K562 (cell line): ENCODE measurements at regions not wholly inside any gene's neighbourhood (a gene's known extent, or its start where the extent isn't known, plus 50 kb on each side); places are given as distances from the start of the nearest gene placed in this dataset.

Experiments used
- ATAC-seq: fragments of 200-7000 bp; cut with Tn5 transposase; 3 replicates; pipeline ENCODE4 v1.9.1; 2020; ENCODE audit warnings: moderate library complexity
- BruUV-seq: library from RNA; stranded (reverse); fragments of 400-500 nt; replicated peaks from 2 replicates; lab custom pipeline; 2021; lab: Mats Ljungman, UMichigan
- CTCF ChIA-PET: fragments of 300-600 bp; formaldehyde crosslinking; extraction: SDS; loops from one replicate; lab custom pipeline; 2021; ENCODE audit warnings: low intra/inter-chr PET ratio; lab: Yijun Ruan, JAX
- POLR2A ChIA-PET: fragments of 300-600, 350-650 bp; sonication (Branson Sonifier 250); formaldehyde crosslinking; extraction: SDS; loops from one replicate; lab custom pipeline; 2021; ENCODE audit warnings: antibody characterized with exemption, inconsistent platforms; lab: Yijun Ruan, JAX
- DNase-seq, 4 experiments: peaks; one replicate each; pipeline versions ENCODE4 v3.0.0 to v3.0.0-alpha.2; 2011 to 2018; ENCODE audit warnings: low spot score in 3 of 4, mixed read lengths in 3 of 4; ENCODE audit errors: extremely low read depth in 1 of 4
- FAIRE-seq: peaks from 2 replicates; lab custom pipeline; 2011; peaks lifted over from hg19 to GRCh38; lab: Jason Lieb, UNC
- H2AFZ ChIP-seq: 2 replicates; pipeline ENCODE4 v1.6.0; 2011; ENCODE audit warnings: low read depth, low read length, control low read depth, inconsistent platforms
- H3K27ac ChIP-seq: fragments of 200-600 bp; 3 replicates; pipeline ENCODE4 v1.8.0; 2011; ENCODE audit warnings: low read depth, mild to moderate bottlenecking, control low read depth, inconsistent platforms, low read length, moderate library complexity, mixed read lengths; ENCODE audit errors: extremely low read depth
- H3K27me3 ChIP-seq, 2 experiments: fragments of 300-600 bp in 1 of 2; 2 replicates in 1 of 2; 3 replicates in 1 of 2; pipeline versions ENCODE4 v1.6.0 to v1.8.0; 2011; ENCODE audit warnings: inconsistent platforms in 2 of 2, low read length in 2 of 2, mild to moderate bottlenecking in 1 of 2, mixed read lengths in 1 of 2, moderate library complexity in 1 of 2; ENCODE audit not compliant: control insufficient read depth in 2 of 2, insufficient read depth in 2 of 2
- H3K36me3 ChIP-seq: fragments of 300-600 bp; 3 replicates; pipeline ENCODE4 v1.8.0; 2011; ENCODE audit warnings: mild to moderate bottlenecking, low read length, inconsistent platforms; ENCODE audit not compliant: control insufficient read depth, insufficient read depth
- H3K4me1 ChIP-seq, 2 experiments: fragments of 200-600 bp in 1 of 2; replicated peaks in 1 of 2; 2 replicates in 1 of 2; 3 replicates in 1 of 2; pipeline versions ENCODE4 v1.5.1 to v1.8.0; 2011; ENCODE audit warnings: inconsistent platforms in 2 of 2, low read length in 2 of 2, mild to moderate bottlenecking in 1 of 2, mixed read lengths in 1 of 2, moderate library complexity in 1 of 2; ENCODE audit not compliant: control insufficient read depth in 2 of 2, insufficient read depth in 2 of 2
- H3K4me2 ChIP-seq: 2 replicates; pipeline ENCODE4 v1.6.1; 2011; ENCODE audit warnings: low read length, control low read depth, inconsistent platforms, mixed read lengths; ENCODE audit not compliant: insufficient read depth
- H3K4me3 ChIP-seq: fragments of 200-600 bp; sonication (generic), shearing (Covaris generic); 2 replicates; pipeline ENCODE4 v1.5.1; 2016; ENCODE audit warnings: control low read depth, inconsistent platforms
- H3K79me2 ChIP-seq: fragments of 200-600 bp; 3 replicates; pipeline ENCODE4 v1.8.0; 2011; ENCODE audit warnings: low read length, inconsistent platforms; ENCODE audit not compliant: control insufficient read depth, insufficient read depth
- H3K9ac ChIP-seq, 2 experiments: 2 replicates each; pipeline versions ENCODE4 v1.6.0 to v1.6.1; 2011; ENCODE audit warnings: low read depth in 2 of 2, low read length in 2 of 2, control low read depth in 1 of 2, inconsistent platforms in 1 of 2, mild to moderate bottlenecking in 1 of 2, mixed read lengths in 1 of 2; ENCODE audit not compliant: insufficient read depth in 1 of 2
- H3K9me1 ChIP-seq: one replicate; pipeline ENCODE4 v1.6.0; 2011; ENCODE audit warnings: inconsistent platforms, mild to moderate bottlenecking, low read length, moderate library complexity; ENCODE audit not compliant: control insufficient read depth, insufficient read depth
- H3K9me3 ChIP-seq: replicated peaks from 2 replicates; pipeline ENCODE4 v1.5.1; 2011; ENCODE audit warnings: low read depth, low read length, inconsistent platforms; ENCODE audit not compliant: control insufficient read depth, insufficient read depth
- H4K20me1 ChIP-seq: replicated peaks from 2 replicates; pipeline ENCODE4 v1.6.1; 2011; ENCODE audit warnings: low read length, inconsistent platforms, mixed read lengths; ENCODE audit not compliant: control insufficient read depth, insufficient read depth
- COPS2 ChIP-seq: fragments of 450-650 bp; conservative IDR thresholded peaks from 2 replicates; pipeline ENCODE4 v1.6.1; 2016; ENCODE audit warnings: mild to moderate bottlenecking, moderate library complexity
- ETV5 ChIP-seq: sonication (generic); formaldehyde crosslinking; IDR thresholded peaks from 2 replicates; pipeline ENCODE4 v1.4.0; 2020; ENCODE audit warnings: low read depth, mild to moderate bottlenecking, missing genetic modification reagents
- FIP1L1 ChIP-seq: fragments of 200-400 bp; formaldehyde crosslinking; IDR thresholded peaks from 2 replicates; pipeline ENCODE4 v1.6.1; 2018; ENCODE audit warnings: mild to moderate bottlenecking, low read depth, low read length; ENCODE audit not compliant: poor library complexity, severe bottlenecking
- GABPA ChIP-seq: fragments of 200-800 bp; sonication (Bioruptor generic); conservative IDR thresholded peaks from 2 replicates; pipeline ENCODE4 v1.6.1; 2016; ENCODE audit warnings: low read depth, missing genetic modification characterization, missing compliant biosample characterization
- PATZ1 ChIP-seq: fragments of 250-450 bp; sonication (Bioruptor Pico); IDR thresholded peaks from 2 replicates; pipeline ENCODE4 v1.5.0; 2020; ENCODE audit warnings: mild to moderate bottlenecking, borderline replicate concordance
- PHF21A ChIP-seq: fragments of 450-650 bp; IDR thresholded peaks from 2 replicates; pipeline ENCODE4 v1.6.1; 2017; ENCODE audit warnings: low read depth, borderline replicate concordance
- POLR3G ChIP-seq: IDR thresholded peaks from 2 replicates; pipeline ENCODE4 v1.6.1; 2011; ENCODE audit not compliant: insufficient read length, insufficient replicate concordance; ENCODE audit errors: extremely low read depth
- PRMT5 ChIP-seq: sonication (generic); formaldehyde crosslinking; IDR thresholded peaks from 2 replicates; pipeline ENCODE4 v1.5.0; 2020; ENCODE audit warnings: missing genetic modification reagents
- RFX5 ChIP-seq: IDR thresholded peaks from 2 replicates; pipeline ENCODE4 v1.6.1; 2011; ENCODE audit warnings: low read depth, mild to moderate bottlenecking, improper control_type of control experiment, low read length
- SAFB2 ChIP-seq: fragments of 200-400 bp; formaldehyde crosslinking; IDR thresholded peaks from 2 replicates; pipeline ENCODE4 v1.6.1; 2018; ENCODE audit warnings: borderline replicate concordance, low read length, low read depth, moderate library complexity; ENCODE audit not compliant: severe bottlenecking
- STAG1 ChIP-seq: sonication (generic); formaldehyde crosslinking; IDR thresholded peaks from 2 replicates; pipeline ENCODE4 v1.5.0; 2020; ENCODE audit warnings: missing genetic modification reagents, borderline replicate concordance
- TCF7 ChIP-seq: sonication (generic); IDR thresholded peaks from 2 replicates; pipeline ENCODE4 v1.6.1; 2016; ENCODE audit warnings: antibody characterized with exemption, borderline replicate concordance
- TFAP4 ChIP-seq: sonication (generic); formaldehyde crosslinking; IDR thresholded peaks from 2 replicates; pipeline ENCODE4 v1.8.0; 2022; ENCODE audit warnings: missing genetic modification reagents, mild to moderate bottlenecking, moderate library complexity, borderline replicate concordance
- THRA ChIP-seq: fragments of 450-650 bp; IDR thresholded peaks from 2 replicates; pipeline ENCODE4 v1.6.1; 2017; ENCODE audit warnings: mild to moderate bottlenecking, moderate library complexity
- ZBTB7A ChIP-seq: IDR thresholded peaks from 2 replicates; pipeline ENCODE4 v1.6.1; 2011; ENCODE audit warnings: low read depth, mild to moderate bottlenecking, low read length, moderate library complexity, borderline replicate concordance; ENCODE audit not compliant: control insufficient read depth
- ZNF133 ChIP-seq: fragments of 250-450 bp; sonication (Bioruptor Pico); IDR thresholded peaks from 2 replicates; pipeline ENCODE4 v1.4.0; 2020; ENCODE audit warnings: mild to moderate bottlenecking
- ZNF263 ChIP-seq: sonication (generic); formaldehyde crosslinking; IDR thresholded peaks from 2 replicates; pipeline ENCODE4 v1.8.0; 2022; ENCODE audit warnings: mild to moderate bottlenecking, missing genetic modification reagents, borderline replicate concordance
- ZNF589 ChIP-seq: fragments of 200-800 bp; sonication (Bioruptor generic); IDR thresholded peaks from 2 replicates; pipeline ENCODE4 v1.6.1; 2016; ENCODE audit warnings: low read depth, missing genetic modification characterization, missing compliant biosample characterization
- ZNF717 ChIP-seq: fragments of 250-450 bp; sonication (Bioruptor Pico); IDR thresholded peaks from 2 replicates; pipeline ENCODE4 v1.5.0; 2021
- WGBS: fragments of 100-300 bp; shearing (Covaris generic); methylation state at CpG from one replicate; pipeline ENCODE4 v1.1.6; 2016; ENCODE audit warnings: low coverage, mixed read lengths; ENCODE audit not compliant: insufficient coverage; ENCODE audit errors: missing lambda C conversion rate; 5-methylcytosine and 5-hydroxymethylcytosine counted together
- in situ Hi-C: fragments of 300-500 bp; cut with MboI; formaldehyde crosslinking; loops from 4 replicates; pipeline ENCODE4 v1.15.0; 2018; ENCODE audit warnings: inconsistent platforms, mixed read lengths
- intact Hi-C: fragments of 100-400 bp; cut with micrococcal nuclease; formaldehyde crosslinking; loops from 2 replicates; pipeline ENCODE4 v1.14.2; 2022

GRCh38 chr9:73474002-73474600 lies 322.4 kb downstream of the ANXA1 start:
- TF ChIP-seq ETV5 (CRISPR knock-in tag) (no peak), STAG1 (CRISPR knock-in tag) (no peak), PATZ1 (no peak), FIP1L1 (no peak), PRMT5 (CRISPR knock-in tag) (no peak), TFAP4 (CRISPR knock-in tag) (no peak), ZNF717 (no peak), TCF7 (no peak), COPS2 (no peak), PHF21A (no peak), RFX5 (no peak), ZBTB7A (no peak), ZNF589 (CRISPR knock-in tag) (no peak), SAFB2 (no peak), ZNF133 (no peak), POLR3G (no peak), ZNF263 (CRISPR knock-in tag) (no peak), THRA (no peak), GABPA (tag) (no peak)
- TF ChIP-seq, all 486 proteins: peak for 0
- H4K20me1 ChIP-seq = no peaks in the 10 kb centered on the region
- no peaks in the 10 kb centered on the region for H3K79me2 ChIP-seq
- DNase-seq (no peak), FAIRE-seq (no peak), ATAC-seq (no peak)
- no peaks in the 10 kb centered on the region for H3K9me1 ChIP-seq
- no peak overlapping the region for H3K4me2 ChIP-seq
- H3K9ac ChIP-seq = no peak overlapping the region
- H3K9me3 ChIP-seq = no peaks in the 10 kb centered on the region
- H3K27me3 ChIP-seq = no peaks in the 10 kb centered on the region
- no TSS peak for BruUV-seq
- in situ Hi-C loops = no loop called here
- ChIA-PET CTCF (no interaction called here), POLR2A (interaction anchor here (0.6 to 0.7 kb wide), 2 partner anchors 11 to 610 kb away, joined by 3 to 4 read pairs; no protein-coding TSS in a partner anchor)
- intact Hi-C loops = no loop called here
- H2AFZ ChIP-seq = no peak overlapping the region
- H3K4me1 ChIP-seq = no peaks in the 10 kb centered on the region
- H3K36me3 ChIP-seq = no peaks in the 10 kb centered on the region
- 44% methylated on average over 9 of the region's 14 CpGs for WGBS
- no peak overlapping the region for H3K4me3 ChIP-seq
- H3K27ac ChIP-seq = no peak overlapping the region
